SK-N-SH (cell line): ENCODE measurements at regions not wholly inside any gene's neighbourhood (a gene's known extent, or its start where the extent isn't known, plus 50 kb on each side); places are given as distances from the start of the nearest gene placed in this dataset.

Experiments used
- CTCF ChIA-PET: fragments of 300-600, 350-600 bp; formaldehyde crosslinking; extraction: SDS; loops from one replicate; lab custom pipeline; 2021; lab: Yijun Ruan, JAX
- POLR2A ChIA-PET: fragments of 350-600 bp; sonication (Branson Sonifier 250); formaldehyde crosslinking; extraction: SDS; loops from one replicate; lab custom pipeline; 2020; ENCODE audit warnings: antibody characterized with exemption, inconsistent platforms; lab: Yijun Ruan, JAX
- DNase-seq: peaks from one replicate; pipeline ENCODE4 v3.0.0; 2012
- H2AFZ ChIP-seq: fragments of 200-600 bp; sonication (generic); 2 replicates; pipeline ENCODE4 v1.8.1; 2016; ENCODE audit warnings: antibody characterized with exemption, mild to moderate bottlenecking, low read depth
- H3F3A ChIP-seq: fragments of 200-600 bp; sonication (generic); replicated peaks from 2 replicates; pipeline ENCODE3; 2016; ENCODE audit warnings: antibody characterized with exemption, mild to moderate bottlenecking; ENCODE audit not compliant: insufficient read depth
- H3K27ac ChIP-seq, 2 experiments: fragments of 200-500 bp in 1 of 2; fragments of 200-600 bp in 1 of 2; sonication (Bioruptor generic) in 1 of 2; sonication (generic), shearing (Covaris generic) in 1 of 2; 2 replicates each; pipeline versions ENCODE4 v1.5.1 to v1.6.1; 2014 to 2016; ENCODE audit warnings: low read depth in 2 of 2, inconsistent platforms in 1 of 2, low read length in 1 of 2, mild to moderate bottlenecking in 1 of 2, mixed read lengths in 1 of 2
- H3K27me3 ChIP-seq: fragments of 200-600 bp; sonication (generic), shearing (Covaris generic); 2 replicates; pipeline ENCODE4 v1.6.1; 2016; ENCODE audit warnings: mixed run types; ENCODE audit not compliant: insufficient read depth
- H3K36me3 ChIP-seq, 2 experiments: fragments of 200-500 bp in 1 of 2; fragments of 200-600 bp in 1 of 2; sonication (Bioruptor generic) in 1 of 2; sonication (generic) in 1 of 2; replicated peaks in 1 of 2; 2 replicates each; pipeline versions ENCODE3 to v1.5.1; 2014 to 2016; ENCODE audit warnings: low read length in 1 of 2, mild to moderate bottlenecking in 1 of 2; ENCODE audit not compliant: insufficient read depth in 2 of 2, control insufficient read depth in 1 of 2
- H3K4me1 ChIP-seq, 2 experiments: fragments of 200-500 bp in 1 of 2; fragments of 200-600 bp in 1 of 2; sonication (Bioruptor generic) in 1 of 2; sonication (generic), shearing (Covaris generic) in 1 of 2; 2 replicates each; pipeline versions ENCODE4 v1.5.1 to v1.6.1; 2014 to 2016; ENCODE audit warnings: low read depth in 1 of 2, low read length in 1 of 2, mixed run types in 1 of 2; ENCODE audit not compliant: insufficient read depth in 2 of 2, control insufficient read depth in 1 of 2
- H3K4me2 ChIP-seq: fragments of 200-600 bp; sonication (generic), shearing (Covaris generic); 2 replicates; pipeline ENCODE4 v1.6.1; 2017; ENCODE audit warnings: mixed run types
- H3K4me3 ChIP-seq, 2 experiments: fragments of 200-500 bp in 1 of 2; fragments of 200-600 bp in 1 of 2; sonication (Bioruptor generic) in 1 of 2; sonication (generic), shearing (Covaris generic) in 1 of 2; 2 replicates each; pipeline versions ENCODE4 v1.5.1 to v1.8.1; 2014 to 2016; ENCODE audit warnings: low read depth in 2 of 2, inconsistent platforms in 1 of 2, low read length in 1 of 2, mild to moderate bottlenecking in 1 of 2, mixed read lengths in 1 of 2, moderate library complexity in 1 of 2
- H3K79me2 ChIP-seq: fragments of 200-600 bp; sonication (generic); 2 replicates; pipeline ENCODE4 v1.8.1; 2017; ENCODE audit warnings: mild to moderate bottlenecking; ENCODE audit not compliant: insufficient read depth
- H3K9ac ChIP-seq: fragments of 200-600 bp; sonication (generic); 2 replicates; pipeline ENCODE4 v1.6.1; 2017; ENCODE audit warnings: mixed run types
- H3K9me2 ChIP-seq: fragments of 200-600 bp; sonication (generic); 2 replicates; pipeline ENCODE4 v1.6.1; 2017; ENCODE audit warnings: mixed run types
- H3K9me3 ChIP-seq: fragments of 200-600 bp; sonication (generic); 2 replicates; pipeline ENCODE4 v1.6.1; 2017; ENCODE audit warnings: mixed run types, mild to moderate bottlenecking, moderate library complexity
- H4K20me1 ChIP-seq: fragments of 200-600 bp; sonication (generic); 2 replicates; pipeline ENCODE4 v1.6.1; 2017; ENCODE audit warnings: mild to moderate bottlenecking, mixed run types; ENCODE audit not compliant: insufficient read depth
- CHD2 ChIP-seq: fragments of 150-350 bp; IDR thresholded peaks from 2 replicates; pipeline ENCODE4 v1.6.1; 2018; ENCODE audit warnings: low read length; ENCODE audit not compliant: partially characterized antibody
- EP300 ChIP-seq, 2 experiments: IDR thresholded peaks; 2 replicates each; pipeline versions ENCODE4 v1.4.0 to v1.6.1; 2012; ENCODE audit warnings: borderline replicate concordance in 1 of 2, low read depth in 1 of 2, low read length in 1 of 2
- EZH2phosphoT487 ChIP-seq: fragments of 200-600 bp; sonication (generic); IDR thresholded peaks from 2 replicates; pipeline ENCODE4 v1.6.1; 2017; ENCODE audit warnings: low read depth, mixed run types, mild to moderate bottlenecking, antibody characterized with exemption, moderate library complexity, borderline replicate concordance
- FOSL2 ChIP-seq: IDR thresholded peaks from 2 replicates; pipeline ENCODE4 v1.4.0; 2012; ENCODE audit warnings: low read depth, mild to moderate bottlenecking, moderate library complexity, borderline replicate concordance
- FOXJ3 ChIP-seq: sonication (generic); formaldehyde crosslinking; IDR thresholded peaks from 2 replicates; pipeline ENCODE4 v1.5.1; 2020; ENCODE audit warnings: mild to moderate bottlenecking, missing genetic modification reagents
- FOXM1 ChIP-seq: IDR thresholded peaks from 2 replicates; pipeline ENCODE4 v1.4.0; 2012; ENCODE audit warnings: low read depth, mild to moderate bottlenecking
- JUND ChIP-seq: IDR thresholded peaks from 2 replicates; pipeline ENCODE4 v1.4.0; 2012
- MXI1 ChIP-seq: IDR thresholded peaks from 2 replicates; pipeline ENCODE4 v1.6.1; 2012; ENCODE audit warnings: mild to moderate bottlenecking, low read depth, low read length, improper control_type of control experiment
- NRF1 ChIP-seq: IDR thresholded peaks from 2 replicates; pipeline ENCODE4 v1.6.1; 2012; ENCODE audit warnings: low read depth, mild to moderate bottlenecking, low read length
- POLR2AphosphoS5 ChIP-seq: IDR thresholded peaks from 2 replicates; pipeline ENCODE4 v1.6.1; 2012; ENCODE audit warnings: low read depth, low read length
- RAD21 ChIP-seq: IDR thresholded peaks from 2 replicates; pipeline ENCODE4 v1.6.1; 2012; ENCODE audit warnings: mild to moderate bottlenecking, low read length
- REST ChIP-seq: IDR thresholded peaks from 2 replicates; pipeline ENCODE4 v1.6.1; 2012; ENCODE audit warnings: mild to moderate bottlenecking, low read depth, low read length, moderate library complexity
- SIN3A ChIP-seq: IDR thresholded peaks from 2 replicates; pipeline ENCODE4 v1.6.1; 2012; ENCODE audit warnings: low read depth, mild to moderate bottlenecking, low read length, moderate library complexity, borderline replicate concordance
- SMC3 ChIP-seq: IDR thresholded peaks from 2 replicates; pipeline ENCODE4 v1.6.1; 2012; ENCODE audit warnings: low read depth, low read length, improper control_type of control experiment
- TAF1 ChIP-seq: IDR thresholded peaks from 2 replicates; pipeline ENCODE4 v1.6.1; 2012; ENCODE audit warnings: low read depth, mild to moderate bottlenecking, low read length, moderate library complexity, borderline replicate concordance
- WGBS: methylation state at CpG from one replicate; pipeline ENCODE4 v1.1.6; 2017; ENCODE audit warnings: low lambda C conversion rate; 5-methylcytosine and 5-hydroxymethylcytosine counted together
- TF ChIP-seq, protein P1 (sequence below): fragments of 200-600 bp; sonication (generic); IDR thresholded peaks from 2 replicates; pipeline ENCODE4 v1.6.1; 2017; ENCODE audit warnings: antibody characterized with exemption, mild to moderate bottlenecking, moderate library complexity
- TF ChIP-seq, protein P2 (sequence below): IDR thresholded peaks from 2 replicates; pipeline ENCODE4; 2012

GRCh38 chr3:18501679-18502343, 76.7 kb upstream of the SATB1 start:
- CTCF ChIA-PET: no interaction called here
- Histone ChIP-seq H3K4me3 (no peak overlapping the region), H4K20me1 (no peaks in the 10 kb centered on the region), H3K9me2 (no peaks in the 10 kb centered on the region), H3K4me2 (no peak overlapping the region), H3F3A (no peaks in the 10 kb centered on the region), H3K27me3 (no peaks in the 10 kb centered on the region), H3K9me3 (no peaks in the 10 kb centered on the region), H3K4me1 (no peaks in the 10 kb centered on the region; a peak in 1 of 4 replicates), H3K9ac (no peak overlapping the region), H3K27ac (no peak overlapping the region), H3K36me3 (no peaks in the 10 kb centered on the region), H2AFZ (no peak overlapping the region), H3K79me2 (no peaks in the 10 kb centered on the region)
- TF ChIP-seq, protein P1, sequence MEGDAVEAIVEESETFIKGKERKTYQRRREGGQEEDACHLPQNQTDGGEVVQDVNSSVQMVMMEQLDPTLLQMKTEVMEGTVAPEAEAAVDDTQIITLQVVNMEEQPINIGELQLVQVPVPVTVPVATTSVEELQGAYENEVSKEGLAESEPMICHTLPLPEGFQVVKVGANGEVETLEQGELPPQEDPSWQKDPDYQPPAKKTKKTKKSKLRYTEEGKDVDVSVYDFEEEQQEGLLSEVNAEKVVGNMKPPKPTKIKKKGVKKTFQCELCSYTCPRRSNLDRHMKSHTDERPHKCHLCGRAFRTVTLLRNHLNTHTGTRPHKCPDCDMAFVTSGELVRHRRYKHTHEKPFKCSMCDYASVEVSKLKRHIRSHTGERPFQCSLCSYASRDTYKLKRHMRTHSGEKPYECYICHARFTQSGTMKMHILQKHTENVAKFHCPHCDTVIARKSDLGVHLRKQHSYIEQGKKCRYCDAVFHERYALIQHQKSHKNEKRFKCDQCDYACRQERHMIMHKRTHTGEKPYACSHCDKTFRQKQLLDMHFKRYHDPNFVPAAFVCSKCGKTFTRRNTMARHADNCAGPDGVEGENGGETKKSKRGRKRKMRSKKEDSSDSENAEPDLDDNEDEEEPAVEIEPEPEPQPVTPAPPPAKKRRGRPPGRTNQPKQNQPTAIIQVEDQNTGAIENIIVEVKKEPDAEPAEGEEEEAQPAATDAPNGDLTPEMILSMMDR: no peak
- no peak for DNase-seq
- POLR2A ChIA-PET: no interaction called here
- WGBS: 52% methylated on average over 1 of the region's 1 CpG

GRCh38 chr3:18500322-18500721, 75.2 kb upstream of the SATB1 start:
- WGBS: 34% methylated on average over 2 of the region's 2 CpGs
- Histone ChIP-seq H4K20me1 (no peaks in the 10 kb centered on the region), H3K9me2 (no peaks in the 10 kb centered on the region), H3F3A (no peaks in the 10 kb centered on the region), H3K36me3 (no peaks in the 10 kb centered on the region), H3K9me3 (no peaks in the 10 kb centered on the region), H2AFZ (no peak overlapping the region), H3K27me3 (no peaks in the 10 kb centered on the region), H3K9ac (no peak overlapping the region), H3K79me2 (no peaks in the 10 kb centered on the region), H3K4me2 (no peak overlapping the region), H3K4me1 (no peaks in the 10 kb centered on the region), H3K27ac (no peak overlapping the region), H3K4me3 (no peak overlapping the region)
- DNase-seq: no peak
- POLR2A ChIA-PET: no interaction called here
- CTCF ChIA-PET: no interaction called here
- TF ChIP-seq JUND (no peak), POLR2AphosphoS5 (no peak), FOSL2 (no peak), SMC3 (no peak), MXI1 (no peak), EZH2phosphoT487 (no peak), TAF1 (no peak), CHD2 (no peak), FOXJ3 (CRISPR knock-in tag) (no peak), SIN3A (no peak), NRF1 (no peak), FOXM1 (no peak), EP300 (IDR thresholded peaks at IDR 0.05; ENCODE audit: borderline replicate concordance in 1 of 2, low read depth in 1 of 2, low read length in 1 of 2) (no peak), RAD21 (no peak), REST (no peak)
- TF ChIP-seq, protein P2, sequence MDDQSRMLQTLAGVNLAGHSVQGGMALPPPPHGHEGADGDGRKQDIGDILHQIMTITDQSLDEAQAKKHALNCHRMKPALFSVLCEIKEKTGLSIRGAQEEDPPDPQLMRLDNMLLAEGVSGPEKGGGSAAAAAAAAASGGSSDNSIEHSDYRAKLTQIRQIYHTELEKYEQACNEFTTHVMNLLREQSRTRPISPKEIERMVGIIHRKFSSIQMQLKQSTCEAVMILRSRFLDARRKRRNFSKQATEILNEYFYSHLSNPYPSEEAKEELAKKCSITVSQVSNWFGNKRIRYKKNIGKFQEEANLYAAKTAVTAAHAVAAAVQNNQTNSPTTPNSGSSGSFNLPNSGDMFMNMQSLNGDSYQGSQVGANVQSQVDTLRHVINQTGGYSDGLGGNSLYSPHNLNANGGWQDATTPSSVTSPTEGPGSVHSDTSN: no peak
- TF ChIP-seq, protein P1: no peak
